B cell (primary cell): ENCODE measurements at regions not wholly inside any gene's neighbourhood (a gene's known extent, or its start where the extent isn't known, plus 50 kb on each side); places are given as distances from the start of the nearest gene placed in this dataset.

Experiments used
- ATAC-seq: fragments of 200-7000 bp; cut with Tn5 transposase; one replicate; pipeline ENCODE4 v1.10.0; 2021; ENCODE audit warnings: low read depth, mild to moderate bottlenecking, moderate number of reproducible peaks, moderate library complexity
- CTCF ChIA-PET: fragments of 350-600 bp; sonication (Branson Sonifier 250); formaldehyde crosslinking; loops from one replicate; lab custom pipeline; 2021; ENCODE audit warnings: antibody characterized with exemption, inconsistent platforms; lab: Charles Lee
- POLR2A ChIA-PET: fragments of 350-600 bp; sonication (Branson Sonifier 250); formaldehyde crosslinking; loops from one replicate; lab custom pipeline; 2021; ENCODE audit warnings: antibody characterized with exemption; lab: Charles Lee
- DNase-seq: peaks from one replicate; pipeline ENCODE4 v3.0.0; 2013
- H2AFZ ChIP-seq: 2 replicates; pipeline ENCODE4 v1.6.1; 2012; ENCODE audit warnings: mild to moderate bottlenecking, low read depth, low read length; ENCODE audit not compliant: insufficient read depth, poor library complexity, severe bottlenecking
- H3K27ac ChIP-seq, 2 donors: 1 replicate in 1 of 2; 2 replicates in 1 of 2; pipeline ENCODE4 v1.5.1; 2012 to 2013; ENCODE audit warnings: low read length in 2 of 2, mild to moderate bottlenecking in 2 of 2, moderate library complexity in 1 of 2
- H3K27me3 ChIP-seq, 4 experiments: fragments of 200-600 bp in 1 of 4; sonication (generic) in 1 of 4; replicated peaks in 1 of 4; 1 replicate in 2 of 4; 2 replicates in 2 of 4; pipeline versions ENCODE4 v1.6.1 to v1.7.0; 2013 to 2016; ENCODE audit warnings: low read length in 3 of 4, mild to moderate bottlenecking in 2 of 4, mixed read lengths in 1 of 4, moderate library complexity in 1 of 4; ENCODE audit not compliant: insufficient read depth in 4 of 4, control insufficient read depth in 3 of 4; ENCODE audit errors: control extremely low read depth in 1 of 4
- H3K36me3 ChIP-seq, 2 experiments: replicated peaks in 1 of 2; 1 replicate in 1 of 2; 2 replicates in 1 of 2; pipeline versions ENCODE4 v1.6.1 to v1.7.1; 2013; ENCODE audit warnings: low read length in 1 of 2; ENCODE audit not compliant: insufficient read depth in 2 of 2, control insufficient read depth in 1 of 2; ENCODE audit errors: control extremely low read depth in 1 of 2, extremely low read depth in 1 of 2
- H3K4me1 ChIP-seq, 2 donors: fragments of 200-600 bp in 1 of 2; sonication (generic) in 1 of 2; 1 replicate in 1 of 2; 2 replicates in 1 of 2; pipeline versions ENCODE4 v1.5.1 to v1.6.1; 2013 to 2017; ENCODE audit warnings: low read length in 2 of 2; ENCODE audit not compliant: control insufficient read depth in 2 of 2, insufficient read depth in 2 of 2
- H3K4me2 ChIP-seq: replicated peaks from 2 replicates; pipeline ENCODE3; 2012; ENCODE audit warnings: mild to moderate bottlenecking, low read depth, low read length; ENCODE audit not compliant: poor library complexity, severe bottlenecking
- H3K4me3 ChIP-seq, 5 experiments: fragments of 200-600 bp in 1 of 5; sonication (generic) in 1 of 5; 1 replicate in 3 of 5; 2 replicates in 2 of 5; pipeline versions ENCODE4 v1.5.1 to v1.7.0; 2011 to 2016; ENCODE audit warnings: low read length in 4 of 5, mild to moderate bottlenecking in 4 of 5, low read depth in 2 of 5, control low read depth in 1 of 5, moderate library complexity in 1 of 5; ENCODE audit not compliant: insufficient read depth in 1 of 5; ENCODE audit errors: control extremely low read depth in 1 of 5, extremely low read depth in 1 of 5
- H3K79me2 ChIP-seq: fragments of 200-600 bp; sonication (generic); one replicate; pipeline ENCODE4 v1.6.0; 2016; ENCODE audit warnings: low read length; ENCODE audit not compliant: control insufficient read depth, insufficient read depth
- H3K9ac ChIP-seq: fragments of 200-600 bp; sonication (generic); 2 replicates; pipeline ENCODE4 v1.6.1; 2017; ENCODE audit warnings: mild to moderate bottlenecking, low read length, moderate library complexity
- H3K9me3 ChIP-seq, 3 donors: one replicate each; pipeline versions ENCODE4 v1.6.1 to v1.7.1; 2013; ENCODE audit warnings: low read length in 2 of 3; ENCODE audit not compliant: control insufficient read depth in 2 of 3, insufficient read depth in 1 of 3; ENCODE audit errors: control extremely low read depth in 1 of 3
- H4K20me1 ChIP-seq: 2 replicates; pipeline ENCODE4 v1.6.0; 2012; ENCODE audit warnings: mild to moderate bottlenecking, low read length; ENCODE audit not compliant: insufficient read depth, control insufficient read depth, poor library complexity, severe bottlenecking
- H3K27ac Mint-ChIP-seq: one replicate; pipeline ENCODE4 v1.8.0; 2021; ENCODE audit warnings: mixed read lengths
- H3K27me3 Mint-ChIP-seq: one replicate; pipeline ENCODE4 v1.8.0; 2021; ENCODE audit warnings: mixed read lengths
- H3K4me1 Mint-ChIP-seq: one replicate; pipeline ENCODE4 v1.8.0; 2021; ENCODE audit warnings: mixed read lengths
- H3K4me3 Mint-ChIP-seq: one replicate; pipeline ENCODE4 v1.8.0; 2021; ENCODE audit warnings: mixed read lengths
- H3K9me3 Mint-ChIP-seq: one replicate; pipeline ENCODE4 v1.8.0; 2022; ENCODE audit warnings: mixed read lengths; ENCODE audit not compliant: insufficient read depth
- CTCF ChIP-seq: fragments of 200-600 bp; IDR thresholded peaks from one replicate; pipeline ENCODE4 v1.8.0; 2022; ENCODE audit warnings: antibody characterized with exemption, mild to moderate bottlenecking
- EZH2 ChIP-seq: IDR thresholded peaks from 2 replicates; pipeline ENCODE4 v1.6.1; 2012; ENCODE audit warnings: borderline replicate concordance, low read depth, mild to moderate bottlenecking, moderate library complexity, low read length; ENCODE audit not compliant: insufficient read depth, poor library complexity, severe bottlenecking
- WGBS: methylation state at CpG from one replicate; pipeline ENCODE4 v1.1.5; 2013; ENCODE audit warnings: missing lambda C conversion rate; ENCODE audit not compliant: insufficient coverage; 5-methylcytosine and 5-hydroxymethylcytosine counted together
- intact Hi-C: fragments of 100-400 bp; cut with micrococcal nuclease; formaldehyde crosslinking; loops from one replicate; pipeline ENCODE4 v1.10.0; 2022

GRCh38 chr3:106239195-106239697, 370.4 kb upstream of the CBLB start:
- Mint-ChIP-seq H3K4me1 (peaks cover 8% of the 10 kb centered on the region), H3K27me3 (no peaks in the 10 kb centered on the region), H3K4me3 (no peak overlapping the region), H3K27ac (no peak overlapping the region), H3K9me3 (peaks cover 4% of the 10 kb centered on the region)
- H3K4me1 ChIP-seq: peaks cover 0 to 4% of the 10 kb centered on the region in 2 donors
- no peak overlapping the region for H2AFZ ChIP-seq
- no peak overlapping the region for H3K27ac ChIP-seq
- POLR2A ChIA-PET: no interaction called here
- CTCF ChIA-PET: no interaction called here
- ATAC-seq: no peak
- H3K79me2 ChIP-seq: no peaks in the 10 kb centered on the region
- peaks cover 2 to 10% (median 8%) of the 10 kb centered on the region in 3 donors for H3K9me3 ChIP-seq
- H3K36me3 ChIP-seq: no peaks in the 10 kb centered on the region
- no peak overlapping the region for H3K4me3 ChIP-seq
- no peaks in the 10 kb centered on the region for H3K27me3 ChIP-seq
- H4K20me1 ChIP-seq: no peaks in the 10 kb centered on the region
- intact Hi-C loops: no loop called here
- H3K9ac ChIP-seq: no peak overlapping the region
- no peak for DNase-seq
- WGBS: 100% methylated on average over 1 of the region's 2 CpGs
- no peak overlapping the region for H3K4me2 ChIP-seq
- TF ChIP-seq CTCF (no peak), EZH2 (no peak)

GRCh38 chr3:106241593-106241992, 372.8 kb upstream of the CBLB start:
- Mint-ChIP-seq H3K27me3 (no peaks in the 10 kb centered on the region), H3K9me3 (peaks cover 4% of the 10 kb centered on the region), H3K27ac (no peak overlapping the region), H3K4me1 (peaks cover 8% of the 10 kb centered on the region), H3K4me3 (no peak overlapping the region)
- Histone ChIP-seq H4K20me1 (no peaks in the 10 kb centered on the region), H3K79me2 (no peaks in the 10 kb centered on the region), H3K4me1 (peaks cover 0 to 4% of the 10 kb centered on the region in 2 donors), H3K4me2 (no peak overlapping the region), H3K9me3 (peaks cover under 1 to 7% (median 2%) of the 10 kb centered on the region in 3 donors), H3K36me3 (no peaks in the 10 kb centered on the region), H3K9ac (no peak overlapping the region), H3K4me3 (no peak overlapping the region), H3K27ac (no peak overlapping the region), H2AFZ (no peak overlapping the region), H3K27me3 (no peaks in the 10 kb centered on the region)
- DNase-seq (no peak), ATAC-seq (no peak)
- ChIA-PET CTCF (no interaction called here), POLR2A (no interaction called here)
- no peak for TF ChIP-seq EZH2
- TF ChIP-seq CTCF: no peak
- intact Hi-C loops: no loop called here
- WGBS: 88% methylated on average over 1 of the region's 2 CpGs
